ENCODE measurements at regions not wholly inside any gene's neighbourhood (a gene's known extent, or its start where the extent isn't known, plus 50 kb on each side); places are given as distances from the start of the nearest gene placed in this dataset.
A peak's percentile ranks its signal among the peaks of the same experiment; 100 is the strongest.

DNA sequence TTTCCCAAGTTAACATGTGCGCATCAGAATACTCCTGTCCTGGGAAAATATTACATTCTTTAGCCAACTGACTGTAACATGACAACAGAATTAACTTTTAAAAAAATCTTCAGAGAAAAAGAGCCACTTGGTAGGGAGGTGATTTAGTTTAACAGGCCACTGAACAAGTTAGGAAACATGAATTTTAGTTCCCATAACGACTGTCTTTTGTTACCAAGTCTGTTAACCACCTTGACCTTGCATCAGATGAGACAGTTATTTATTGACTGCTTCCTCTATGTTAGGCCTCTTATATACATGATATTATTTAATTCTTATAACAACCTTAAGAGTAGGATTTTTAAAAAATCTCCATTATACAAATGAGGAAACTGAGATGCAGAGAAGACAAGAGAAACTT is 268.6 kb downstream of the NDFIP2 start:
- no peak overlapping the region for H2AFZ ChIP-seq (replicated peaks; ENCODE audit: low read length, poor library complexity)
- TF ChIP-seq CEBPB (IDR thresholded peaks at IDR 0.05; ENCODE audit: low read depth, low read length) (no peak), MAZ (IDR thresholded peaks at IDR 0.05; ENCODE audit: borderline replicate concordance, low read depth, low read length) (no peak), MAFK (IDR thresholded peaks at IDR 0.05; ENCODE audit: low read depth, low read length) (no peak), RFX5 (IDR thresholded peaks at IDR 0.05; ENCODE audit: low read depth, low read length) (no peak), NFE2L2 (IDR thresholded peaks at IDR 0.05; ENCODE audit: low read depth, low read length) (no peak), MXI1 (IDR thresholded peaks at IDR 0.05; ENCODE audit: borderline replicate concordance, low read depth, low read length) (no peak), FOS (IDR thresholded peaks at IDR 0.05; ENCODE audit: low read depth, low read length) (no peak), POLR2A (IDR thresholded peaks at IDR 0.05; ENCODE audit: low read depth, low read length) (no peak), ELK1 (IDR thresholded peaks at IDR 0.05; ENCODE audit: borderline replicate concordance, low read depth, low read length) (no peak), SMC3 (IDR thresholded peaks at IDR 0.05; ENCODE audit: low read depth, low read length) (no peak), USF2 (IDR thresholded peaks at IDR 0.05; ENCODE audit: low read depth, low read length) (no peak), CTCF (conservative IDR thresholded peaks at IDR 0.05; ENCODE audit: low read depth, low read length) (no peak), RCOR1 (IDR thresholded peaks at IDR 0.05; ENCODE audit: insufficient replicate concordance, low read length) (no peak), CHD1 (IDR thresholded peaks at IDR 0.05; ENCODE audit: low read depth, low read length) (no peak), RAD21 (IDR thresholded peaks at IDR 0.05; ENCODE audit: low read length) (no peak), BHLHE40 (IDR thresholded peaks at IDR 0.05; ENCODE audit: low read depth, low read length) (no peak)
- H4K91ac ChIP-seq (ENCODE audit: insufficient read depth, low read depth, low read length): no peak overlapping the region
- H3K27me3 ChIP-seq (ENCODE audit: control insufficient read depth, insufficient read depth, low read length): no peaks in the 10 kb centered on the region
- WGBS, 2 experiments (ENCODE audit: extremely low coverage in 2 of 2, insufficient read length in 1 of 2): no CpG with 5 or more reads among the region's 2 CpGs
- H4K8ac ChIP-seq (ENCODE audit: low read depth in 2 of 2, low read length in 2 of 2): no peak overlapping the region
- no peaks in the 10 kb centered on the region for H3K36me3 ChIP-seq (ENCODE audit: control insufficient read depth, insufficient read depth, low read length)
- no peak overlapping the region for H2AK5ac ChIP-seq (ENCODE audit: low read depth, low read length)
- no TSS peak for BruUV-seq (replicated peaks)
- no peak overlapping the region for H3K9ac ChIP-seq (ENCODE audit: low read depth, low read length)
- no peak overlapping the region for H3K14ac ChIP-seq (replicated peaks; ENCODE audit: low read depth, low read length)
- dilution Hi-C loops (cut with HindIII; ENCODE audit: low sequenced_read_pairs, unreplicated experiment): no loop called here
- no peak overlapping the region for H3K4me3 ChIP-seq (ENCODE audit: insufficient read depth, low read depth, low read length)
- no peaks in the 10 kb centered on the region for H3K79me1 ChIP-seq (ENCODE audit: low read depth in 1 of 2, low read length in 2 of 2)
- no peak overlapping the region for H3K23ac ChIP-seq (ENCODE audit: low read depth, low read length)
- H4K20me1 ChIP-seq (ENCODE audit: insufficient read depth, low read length): no peaks in the 10 kb centered on the region
- no peak overlapping the region for H2AK9ac ChIP-seq (replicated peaks; ENCODE audit: low read depth, low read length, poor library complexity)
- H3K56ac ChIP-seq (ENCODE audit: extremely low read depth, insufficient read depth, low read length): no peak overlapping the region
- H3K4me1 ChIP-seq (ENCODE audit: control insufficient read depth, insufficient read depth, low read length): 0 out of 2 replicates have a peak, but pooled peaks cover 3% of the 10 kb centered on the region
- H3K9me3 ChIP-seq (ENCODE audit: control insufficient read depth, insufficient read depth, low read length): no peaks in the 10 kb centered on the region
- no peak overlapping the region for H2BK15ac ChIP-seq (ENCODE audit: low read depth, low read length)
- H3K27ac ChIP-seq (ENCODE audit: insufficient read depth, low read length): peak overlapping the region; percentile 66; the same call in 1 of the 2 replicates
- ATAC-seq (ENCODE audit: low read depth) (no peak), DNase-seq (no peak)
- H4K5ac ChIP-seq (ENCODE audit: low read depth, low read length): no peak overlapping the region
- H3K4me2 ChIP-seq (ENCODE audit: low read depth, low read length): no peak overlapping the region
- no peak overlapping the region for H2BK20ac ChIP-seq (ENCODE audit: low read depth, low read length)
- H3K9me1 ChIP-seq (ENCODE audit: insufficient read depth, low read length): no peaks in the 10 kb centered on the region
- peak overlapping the region; percentile 57 for H2BK5ac ChIP-seq (ENCODE audit: low read depth, low read length, poor library complexity, severe bottlenecking)
- POLR2A ChIA-PET (ENCODE audit: unreplicated experiment): no interaction called here
- intact Hi-C loops (cut with micrococcal nuclease): no loop called here
- in situ Hi-C loops (cut with MboI; ENCODE audit: low sequenced_read_pairs): no loop called here
- CTCF ChIA-PET: no interaction called here
- H2BK120ac ChIP-seq (ENCODE audit: low read depth, low read length): peak overlapping the region; percentile 37; the same call in 1 of the 2 replicates
- no peak overlapping the region for H3K4ac ChIP-seq (ENCODE audit: low read depth, low read length)
- H3K18ac ChIP-seq (ENCODE audit: low read depth, low read length): peak overlapping the region; percentile 54; the same call in 1 of the 2 replicates

Measured in IMR-90 (cell line).